ENCODE measurements at regions not wholly inside any gene's neighbourhood (a gene's known extent, or its start where the extent isn't known, plus 50 kb on each side); places are given as distances from the start of the nearest gene placed in this dataset.

DNA sequence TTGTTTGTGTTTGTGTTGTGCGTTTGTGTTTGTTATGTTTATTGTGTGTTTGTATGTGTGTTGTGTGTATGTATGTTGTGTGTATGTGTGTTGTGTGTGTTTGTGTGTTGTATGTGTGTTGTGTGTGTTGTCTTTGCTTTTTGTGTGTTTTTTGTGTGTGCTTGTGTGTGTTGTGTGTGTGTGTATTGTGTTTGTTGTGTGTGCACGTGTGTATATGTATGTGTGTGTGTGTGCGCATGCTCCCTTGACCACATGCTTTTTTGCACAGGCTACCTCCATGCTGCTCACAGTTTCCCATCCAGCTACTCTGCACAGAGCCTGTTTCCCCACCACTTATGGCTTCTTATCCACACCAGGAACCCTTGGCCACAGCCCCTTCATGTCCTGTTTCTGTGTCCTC is 720.0 kb upstream of the ADAMTS16 start:
- H3K4me1 Mint-ChIP-seq = no peaks in the 10 kb centered on the region
- H3K36me3 ChIP-seq (ENCODE audit: insufficient read depth) = no peaks in the 10 kb centered on the region
- H2AFZ ChIP-seq = no peak overlapping the region
- ATAC-seq (no peak), DNase-seq (ENCODE audit: low spot score) (no peak)
- no peak overlapping the region for H3K4me3 ChIP-seq
- H3K9me2 ChIP-seq (ENCODE audit: insufficient read depth) = no peaks in the 10 kb centered on the region
- H4K20me1 ChIP-seq (replicated peaks; ENCODE audit: insufficient read depth) = no peaks in the 10 kb centered on the region
- no peaks in the 10 kb centered on the region for H3K9me3 Mint-ChIP-seq
- no peaks in the 10 kb centered on the region for H3K36me3 Mint-ChIP-seq (ENCODE audit: low read depth)
- H3K79me2 ChIP-seq (replicated peaks; ENCODE audit: insufficient read depth) = no peaks in the 10 kb centered on the region
- no peak overlapping the region for H3K4me3 Mint-ChIP-seq
- no peak overlapping the region for H3K4me2 ChIP-seq
- H3F3A ChIP-seq (replicated peaks; ENCODE audit: low read depth) = no peaks in the 10 kb centered on the region
- H3K27ac ChIP-seq (ENCODE audit: low read depth) = no peak overlapping the region
- no peaks in the 10 kb centered on the region for H3K27me3 ChIP-seq (ENCODE audit: insufficient read depth)
- no peak overlapping the region for H3K27ac Mint-ChIP-seq
- TF ChIP-seq STAT1 (IDR thresholded peaks at IDR 0.05; ENCODE audit: unreplicated experiment) (no peak), ZNF331 (CRISPR knock-in tag; IDR thresholded peaks at IDR 0.05; ENCODE audit: low read depth) (no peak), EZH2phosphoT487 (IDR thresholded peaks at IDR 0.05; ENCODE audit: unreplicated experiment) (no peak), NANOG (IDR thresholded peaks at IDR 0.05; ENCODE audit: borderline replicate concordance) (no peak), ZNF114 (CRISPR knock-in tag; IDR thresholded peaks at IDR 0.05) (no peak), CREB1 (CRISPR knock-in tag; IDR thresholded peaks at IDR 0.05; ENCODE audit: low read depth) (no peak), EZH2 (IDR thresholded peaks at IDR 0.05; ENCODE audit: low read depth, unreplicated experiment) (no peak), JUNB (IDR thresholded peaks at IDR 0.05; ENCODE audit: unreplicated experiment) (no peak), POLR2AphosphoS5 (IDR thresholded peaks at IDR 0.05; ENCODE audit: low read depth) (no peak)
- TF ChIP-seq, protein P1, sequence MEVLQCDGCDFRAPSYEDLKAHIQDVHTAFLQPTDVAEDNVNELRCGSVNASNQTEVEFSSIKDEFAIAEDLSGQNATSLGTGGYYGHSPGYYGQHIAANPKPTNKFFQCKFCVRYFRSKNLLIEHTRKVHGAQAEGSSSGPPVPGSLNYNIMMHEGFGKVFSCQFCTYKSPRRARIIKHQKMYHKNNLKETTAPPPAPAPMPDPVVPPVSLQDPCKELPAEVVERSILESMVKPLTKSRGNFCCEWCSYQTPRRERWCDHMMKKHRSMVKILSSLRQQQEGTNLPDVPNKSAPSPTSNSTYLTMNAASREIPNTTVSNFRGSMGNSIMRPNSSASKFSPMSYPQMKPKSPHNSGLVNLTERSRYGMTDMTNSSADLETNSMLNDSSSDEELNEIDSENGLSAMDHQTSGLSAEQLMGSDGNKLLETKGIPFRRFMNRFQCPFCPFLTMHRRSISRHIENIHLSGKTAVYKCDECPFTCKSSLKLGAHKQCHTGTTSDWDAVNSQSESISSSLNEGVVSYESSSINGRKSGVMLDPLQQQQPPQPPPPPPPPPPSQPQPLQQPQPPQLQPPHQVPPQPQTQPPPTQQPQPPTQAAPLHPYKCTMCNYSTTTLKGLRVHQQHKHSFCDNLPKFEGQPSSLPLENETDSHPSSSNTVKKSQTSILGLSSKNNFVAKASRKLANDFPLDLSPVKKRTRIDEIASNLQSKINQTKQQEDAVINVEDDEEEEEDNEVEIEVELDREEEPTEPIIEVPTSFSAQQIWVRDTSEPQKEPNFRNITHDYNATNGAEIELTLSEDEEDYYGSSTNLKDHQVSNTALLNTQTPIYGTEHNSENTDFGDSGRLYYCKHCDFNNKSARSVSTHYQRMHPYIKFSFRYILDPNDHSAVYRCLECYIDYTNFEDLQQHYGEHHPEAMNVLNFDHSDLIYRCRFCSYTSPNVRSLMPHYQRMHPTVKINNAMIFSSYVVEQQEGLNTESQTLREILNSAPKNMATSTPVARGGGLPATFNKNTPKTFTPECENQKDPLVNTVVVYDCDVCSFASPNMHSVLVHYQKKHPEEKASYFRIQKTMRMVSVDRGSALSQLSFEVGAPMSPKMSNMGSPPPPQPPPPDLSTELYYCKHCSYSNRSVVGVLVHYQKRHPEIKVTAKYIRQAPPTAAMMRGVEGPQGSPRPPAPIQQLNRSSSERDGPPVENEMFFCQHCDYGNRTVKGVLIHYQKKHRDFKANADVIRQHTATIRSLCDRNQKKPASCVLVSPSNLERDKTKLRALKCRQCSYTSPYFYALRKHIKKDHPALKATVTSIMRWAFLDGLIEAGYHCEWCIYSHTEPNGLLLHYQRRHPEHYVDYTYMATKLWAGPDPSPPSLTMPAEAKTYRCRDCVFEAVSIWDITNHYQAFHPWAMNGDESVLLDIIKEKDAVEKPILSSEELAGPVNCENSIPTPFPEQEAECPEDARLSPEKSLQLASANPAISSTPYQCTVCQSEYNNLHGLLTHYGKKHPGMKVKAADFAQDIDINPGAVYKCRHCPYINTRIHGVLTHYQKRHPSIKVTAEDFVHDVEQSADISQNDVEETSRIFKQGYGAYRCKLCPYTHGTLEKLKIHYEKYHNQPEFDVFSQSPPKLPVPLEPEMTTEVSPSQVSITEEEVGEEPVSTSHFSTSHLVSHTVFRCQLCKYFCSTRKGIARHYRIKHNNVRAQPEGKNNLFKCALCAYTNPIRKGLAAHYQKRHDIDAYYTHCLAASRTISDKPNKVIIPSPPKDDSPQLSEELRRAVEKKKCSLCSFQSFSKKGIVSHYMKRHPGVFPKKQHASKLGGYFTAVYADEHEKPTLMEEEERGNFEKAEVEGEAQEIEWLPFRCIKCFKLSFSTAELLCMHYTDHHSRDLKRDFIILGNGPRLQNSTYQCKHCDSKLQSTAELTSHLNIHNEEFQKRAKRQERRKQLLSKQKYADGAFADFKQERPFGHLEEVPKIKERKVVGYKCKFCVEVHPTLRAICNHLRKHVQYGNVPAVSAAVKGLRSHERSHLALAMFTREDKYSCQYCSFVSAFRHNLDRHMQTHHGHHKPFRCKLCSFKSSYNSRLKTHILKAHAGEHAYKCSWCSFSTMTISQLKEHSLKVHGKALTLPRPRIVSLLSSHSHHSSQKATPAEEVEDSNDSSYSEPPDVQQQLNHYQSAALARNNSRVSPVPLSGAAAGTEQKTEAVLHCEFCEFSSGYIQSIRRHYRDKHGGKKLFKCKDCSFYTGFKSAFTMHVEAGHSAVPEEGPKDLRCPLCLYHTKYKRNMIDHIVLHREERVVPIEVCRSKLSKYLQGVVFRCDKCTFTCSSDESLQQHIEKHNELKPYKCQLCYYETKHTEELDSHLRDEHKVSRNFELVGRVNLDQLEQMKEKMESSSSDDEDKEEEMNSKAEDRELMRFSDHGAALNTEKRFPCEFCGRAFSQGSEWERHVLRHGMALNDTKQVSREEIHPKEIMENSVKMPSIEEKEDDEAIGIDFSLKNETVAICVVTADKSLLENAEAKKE (CRISPR knock-in tag; IDR thresholded peaks at IDR 0.05) = no peak
- TF ChIP-seq, protein P2, sequence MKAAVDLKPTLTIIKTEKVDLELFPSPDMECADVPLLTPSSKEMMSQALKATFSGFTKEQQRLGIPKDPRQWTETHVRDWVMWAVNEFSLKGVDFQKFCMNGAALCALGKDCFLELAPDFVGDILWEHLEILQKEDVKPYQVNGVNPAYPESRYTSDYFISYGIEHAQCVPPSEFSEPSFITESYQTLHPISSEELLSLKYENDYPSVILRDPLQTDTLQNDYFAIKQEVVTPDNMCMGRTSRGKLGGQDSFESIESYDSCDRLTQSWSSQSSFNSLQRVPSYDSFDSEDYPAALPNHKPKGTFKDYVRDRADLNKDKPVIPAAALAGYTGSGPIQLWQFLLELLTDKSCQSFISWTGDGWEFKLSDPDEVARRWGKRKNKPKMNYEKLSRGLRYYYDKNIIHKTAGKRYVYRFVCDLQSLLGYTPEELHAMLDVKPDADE (IDR thresholded peaks at IDR 0.05) = no peak
- TF ChIP-seq, protein P3, sequence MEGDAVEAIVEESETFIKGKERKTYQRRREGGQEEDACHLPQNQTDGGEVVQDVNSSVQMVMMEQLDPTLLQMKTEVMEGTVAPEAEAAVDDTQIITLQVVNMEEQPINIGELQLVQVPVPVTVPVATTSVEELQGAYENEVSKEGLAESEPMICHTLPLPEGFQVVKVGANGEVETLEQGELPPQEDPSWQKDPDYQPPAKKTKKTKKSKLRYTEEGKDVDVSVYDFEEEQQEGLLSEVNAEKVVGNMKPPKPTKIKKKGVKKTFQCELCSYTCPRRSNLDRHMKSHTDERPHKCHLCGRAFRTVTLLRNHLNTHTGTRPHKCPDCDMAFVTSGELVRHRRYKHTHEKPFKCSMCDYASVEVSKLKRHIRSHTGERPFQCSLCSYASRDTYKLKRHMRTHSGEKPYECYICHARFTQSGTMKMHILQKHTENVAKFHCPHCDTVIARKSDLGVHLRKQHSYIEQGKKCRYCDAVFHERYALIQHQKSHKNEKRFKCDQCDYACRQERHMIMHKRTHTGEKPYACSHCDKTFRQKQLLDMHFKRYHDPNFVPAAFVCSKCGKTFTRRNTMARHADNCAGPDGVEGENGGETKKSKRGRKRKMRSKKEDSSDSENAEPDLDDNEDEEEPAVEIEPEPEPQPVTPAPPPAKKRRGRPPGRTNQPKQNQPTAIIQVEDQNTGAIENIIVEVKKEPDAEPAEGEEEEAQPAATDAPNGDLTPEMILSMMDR (conservative IDR thresholded peaks at IDR 0.05; ENCODE audit: low read depth in 2 of 2) = no peak
- TF ChIP-seq, protein P4, sequence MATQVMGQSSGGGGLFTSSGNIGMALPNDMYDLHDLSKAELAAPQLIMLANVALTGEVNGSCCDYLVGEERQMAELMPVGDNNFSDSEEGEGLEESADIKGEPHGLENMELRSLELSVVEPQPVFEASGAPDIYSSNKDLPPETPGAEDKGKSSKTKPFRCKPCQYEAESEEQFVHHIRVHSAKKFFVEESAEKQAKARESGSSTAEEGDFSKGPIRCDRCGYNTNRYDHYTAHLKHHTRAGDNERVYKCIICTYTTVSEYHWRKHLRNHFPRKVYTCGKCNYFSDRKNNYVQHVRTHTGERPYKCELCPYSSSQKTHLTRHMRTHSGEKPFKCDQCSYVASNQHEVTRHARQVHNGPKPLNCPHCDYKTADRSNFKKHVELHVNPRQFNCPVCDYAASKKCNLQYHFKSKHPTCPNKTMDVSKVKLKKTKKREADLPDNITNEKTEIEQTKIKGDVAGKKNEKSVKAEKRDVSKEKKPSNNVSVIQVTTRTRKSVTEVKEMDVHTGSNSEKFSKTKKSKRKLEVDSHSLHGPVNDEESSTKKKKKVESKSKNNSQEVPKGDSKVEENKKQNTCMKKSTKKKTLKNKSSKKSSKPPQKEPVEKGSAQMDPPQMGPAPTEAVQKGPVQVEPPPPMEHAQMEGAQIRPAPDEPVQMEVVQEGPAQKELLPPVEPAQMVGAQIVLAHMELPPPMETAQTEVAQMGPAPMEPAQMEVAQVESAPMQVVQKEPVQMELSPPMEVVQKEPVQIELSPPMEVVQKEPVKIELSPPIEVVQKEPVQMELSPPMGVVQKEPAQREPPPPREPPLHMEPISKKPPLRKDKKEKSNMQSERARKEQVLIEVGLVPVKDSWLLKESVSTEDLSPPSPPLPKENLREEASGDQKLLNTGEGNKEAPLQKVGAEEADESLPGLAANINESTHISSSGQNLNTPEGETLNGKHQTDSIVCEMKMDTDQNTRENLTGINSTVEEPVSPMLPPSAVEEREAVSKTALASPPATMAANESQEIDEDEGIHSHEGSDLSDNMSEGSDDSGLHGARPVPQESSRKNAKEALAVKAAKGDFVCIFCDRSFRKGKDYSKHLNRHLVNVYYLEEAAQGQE (IDR thresholded peaks at IDR 0.05; ENCODE audit: unreplicated experiment) = no peak
- H3K27me3 Mint-ChIP-seq (ENCODE audit: insufficient read depth, low read depth, poor library complexity) = no peaks in the 10 kb centered on the region
- no peaks in the 10 kb centered on the region for H3K4me1 ChIP-seq (ENCODE audit: insufficient read depth)

Data from GM23338 (cell line).